ENCODE measurements at regions not wholly inside any gene's neighbourhood (a gene's known extent, or its start where the extent isn't known, plus 50 kb on each side); places are given as distances from the start of the nearest gene placed in this dataset.

GRCh38 chr12:85725991-85726390 lies 110.2 kb downstream of the RASSF9 start:
- TF ChIP-seq CTCF (conservative IDR thresholded peaks at IDR 0.05 in 1 of 2, IDR thresholded peaks at IDR 0.05 in 1 of 2; ENCODE audit: low read depth in 1 of 2, low read length in 2 of 2) (no peak), EZH2 (IDR thresholded peaks at IDR 0.05; ENCODE audit: low read length, missing control alignments) (no peak)
